ENCODE measurements at regions not wholly inside any gene's neighbourhood (a gene's known extent, or its start where the extent isn't known, plus 50 kb on each side); places are given as distances from the start of the nearest gene placed in this dataset.

GRCh38 chr5:97931829-97932228, 748.8 kb upstream of the RIOK2 start:
- Histone ChIP-seq H3K9me3 (no peaks in the 10 kb centered on the region), H3K4me1 (no peaks in the 10 kb centered on the region), H3K27ac (no peak overlapping the region), H3K4me3 (no peak overlapping the region), H3K36me3 (no peaks in the 10 kb centered on the region), H3K27me3 (no peaks in the 10 kb centered on the region)
- intact Hi-C loops (cut with DNase I; ENCODE audit: low total_unique reads): no loop called here
- TF ChIP-seq POLR2A (IDR thresholded peaks at IDR 0.05) (no peak), CTCF (IDR thresholded peaks at IDR 0.05) (no peak)
- no peak for DNase-seq

- TF ChIP-seq CTCF (IDR thresholded peaks at IDR 0.05) (no peak), POLR2A (IDR thresholded peaks at IDR 0.05) (no peak)
- intact Hi-C loops (cut with DNase I; ENCODE audit: low total_unique reads): no loop called here
- no peak for DNase-seq
- Histone ChIP-seq H3K27ac (no peak overlapping the region), H3K36me3 (no peaks in the 10 kb centered on the region), H3K4me3 (no peak overlapping the region), H3K4me1 (no peaks in the 10 kb centered on the region), H3K9me3 (no peaks in the 10 kb centered on the region), H3K27me3 (no peaks in the 10 kb centered on the region)
Observed at GRCh38 chr5:97936231-97936630, 753.2 kb upstream of the RIOK2 start.

GRCh38 chr5:97937846-97938245, 754.8 kb upstream of the RIOK2 start:
- Histone ChIP-seq H3K9me3 (no peaks in the 10 kb centered on the region), H3K4me3 (no peak overlapping the region), H3K36me3 (no peaks in the 10 kb centered on the region), H3K27ac (no peak overlapping the region), H3K4me1 (no peaks in the 10 kb centered on the region), H3K27me3 (no peaks in the 10 kb centered on the region)
- TF ChIP-seq CTCF (IDR thresholded peaks at IDR 0.05) (no peak), POLR2A (IDR thresholded peaks at IDR 0.05) (no peak)
- DNase-seq: no peak
- intact Hi-C loops (cut with DNase I; ENCODE audit: low total_unique reads): no loop called here

- no peaks in the 10 kb centered on the region for H3K4me1 ChIP-seq
- H3K4me3 ChIP-seq: no peak overlapping the region
- DNase-seq: no peak
- intact Hi-C loops (cut with DNase I; ENCODE audit: low total_unique reads): no loop called here
- H3K9me3 ChIP-seq: no peaks in the 10 kb centered on the region
- H3K27me3 ChIP-seq: peaks cover 0 to 3% of the 10 kb centered on the region in 2 donors
- TF ChIP-seq POLR2A (IDR thresholded peaks at IDR 0.05): no peak
- no peak for TF ChIP-seq CTCF (IDR thresholded peaks at IDR 0.05)
- H3K36me3 ChIP-seq: no peaks in the 10 kb centered on the region
- no peak overlapping the region for H3K27ac ChIP-seq
Observed at GRCh38 chr5:97943036-97943435, 760.0 kb upstream of the RIOK2 start.

GRCh38 chr5:97951139-97951538, 768.1 kb upstream of the RIOK2 start:
- H3K9me3 ChIP-seq: no peaks in the 10 kb centered on the region
- H3K27me3 ChIP-seq: no peaks in the 10 kb centered on the region
- H3K4me1 ChIP-seq: no peaks in the 10 kb centered on the region
- no peak for DNase-seq
- intact Hi-C loops (cut with DNase I; ENCODE audit: low total_unique reads): no loop called here
- H3K36me3 ChIP-seq: no peaks in the 10 kb centered on the region
- TF ChIP-seq CTCF (IDR thresholded peaks at IDR 0.05): no peak
- TF ChIP-seq POLR2A (IDR thresholded peaks at IDR 0.05): no peak
- H3K27ac ChIP-seq: no peak overlapping the region
- no peak overlapping the region for H3K4me3 ChIP-seq

Measured in uterus (tissue), 3 donors.